Panc1 (cell line): ENCODE measurements at regions not wholly inside any gene's neighbourhood (a gene's known extent, or its start where the extent isn't known, plus 50 kb on each side); places are given as distances from the start of the nearest gene placed in this dataset.

Source experiments
- REST ChIP-seq, 2 experiments: IDR thresholded peaks; 2 replicates each; pipeline ENCODE4 v1.6.1; 2011 to 2012; ENCODE audit warnings: low read depth in 2 of 2, control low read depth in 1 of 2, low read length in 1 of 2, mild to moderate bottlenecking in 1 of 2, moderate library complexity in 1 of 2; ENCODE audit not compliant: insufficient read depth in 1 of 2
- TF ChIP-seq, protein P1 (sequence below): fragments of 450-650 bp; IDR thresholded peaks from 2 replicates; pipeline ENCODE4 v1.5.1; 2017; ENCODE audit warnings: mild to moderate bottlenecking

- TF ChIP-seq, protein P1, sequence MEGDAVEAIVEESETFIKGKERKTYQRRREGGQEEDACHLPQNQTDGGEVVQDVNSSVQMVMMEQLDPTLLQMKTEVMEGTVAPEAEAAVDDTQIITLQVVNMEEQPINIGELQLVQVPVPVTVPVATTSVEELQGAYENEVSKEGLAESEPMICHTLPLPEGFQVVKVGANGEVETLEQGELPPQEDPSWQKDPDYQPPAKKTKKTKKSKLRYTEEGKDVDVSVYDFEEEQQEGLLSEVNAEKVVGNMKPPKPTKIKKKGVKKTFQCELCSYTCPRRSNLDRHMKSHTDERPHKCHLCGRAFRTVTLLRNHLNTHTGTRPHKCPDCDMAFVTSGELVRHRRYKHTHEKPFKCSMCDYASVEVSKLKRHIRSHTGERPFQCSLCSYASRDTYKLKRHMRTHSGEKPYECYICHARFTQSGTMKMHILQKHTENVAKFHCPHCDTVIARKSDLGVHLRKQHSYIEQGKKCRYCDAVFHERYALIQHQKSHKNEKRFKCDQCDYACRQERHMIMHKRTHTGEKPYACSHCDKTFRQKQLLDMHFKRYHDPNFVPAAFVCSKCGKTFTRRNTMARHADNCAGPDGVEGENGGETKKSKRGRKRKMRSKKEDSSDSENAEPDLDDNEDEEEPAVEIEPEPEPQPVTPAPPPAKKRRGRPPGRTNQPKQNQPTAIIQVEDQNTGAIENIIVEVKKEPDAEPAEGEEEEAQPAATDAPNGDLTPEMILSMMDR = no peak
- no peak for TF ChIP-seq REST (IDR thresholded peaks at IDR 0.05; ENCODE audit: insufficient read depth in 1 of 2, low read depth in 2 of 2, low read length in 1 of 2)
Measured at GRCh38 chr10:118927321-118927720, 102.2 kb upstream of the NANOS1 start.
